Parathyroid adenoma (tissue), 2 donors: ENCODE measurements at regions not wholly inside any gene's neighbourhood (a gene's known extent, or its start where the extent isn't known, plus 50 kb on each side); places are given as distances from the start of the nearest gene placed in this dataset.

Experiments used
- H2AFZ ChIP-seq: fragments of 300-600 bp; sonication (generic); one replicate; pipeline ENCODE4 v1.7.0; 2017; ENCODE audit warnings: antibody characterized with exemption, mild to moderate bottlenecking
- H3K27ac ChIP-seq: fragments of 300-600 bp; sonication (generic); one replicate; pipeline ENCODE4 v1.7.0; 2017
- H3K27me3 ChIP-seq: fragments of 300-600 bp; sonication (generic); one replicate; pipeline ENCODE4 v1.7.0; 2017; ENCODE audit warnings: low read length; ENCODE audit not compliant: control insufficient read depth, insufficient read depth
- H3K36me3 ChIP-seq: fragments of 300-600 bp; sonication (generic); one replicate; pipeline ENCODE4 v1.7.0; 2017; ENCODE audit warnings: low read length; ENCODE audit not compliant: control insufficient read depth, insufficient read depth
- H3K4me1 ChIP-seq: fragments of 300-600 bp; sonication (generic); one replicate; pipeline ENCODE4 v1.7.0; 2017; ENCODE audit warnings: control low read depth
- H3K4me2 ChIP-seq: fragments of 300-600 bp; sonication (generic); one replicate; pipeline ENCODE4 v1.7.0; 2017; ENCODE audit warnings: low read length
- H3K4me3 ChIP-seq: fragments of 300-600 bp; sonication (generic); one replicate; pipeline ENCODE4 v1.7.0; 2017; ENCODE audit warnings: low read depth, low read length
- H3K79me2 ChIP-seq: fragments of 300-600 bp; sonication (generic); one replicate; pipeline ENCODE4 v1.7.0; 2017; ENCODE audit warnings: control low read depth
- H3K9ac ChIP-seq: fragments of 300-600 bp; sonication (generic); one replicate; pipeline ENCODE4 v1.7.0; 2017; ENCODE audit warnings: mild to moderate bottlenecking
- H3K9me3 ChIP-seq: fragments of 300-600 bp; sonication (generic); one replicate; pipeline ENCODE4 v1.7.0; 2017; ENCODE audit warnings: low read length; ENCODE audit not compliant: control insufficient read depth
- CTCF ChIP-seq: fragments of 300-600 bp; sonication (generic); IDR thresholded peaks from one replicate; pipeline ENCODE4 v1.7.0; 2017; ENCODE audit warnings: antibody characterized with exemption, mild to moderate bottlenecking
- donor health status: primary hyperparathyroidism.

GRCh38 chr2:176669398-176670174, 400.3 kb downstream of the MTX2 start:
- no peak overlapping the region for H2AFZ ChIP-seq
- no peak overlapping the region for H3K27ac ChIP-seq
- H3K27me3 ChIP-seq = no peaks in the 10 kb centered on the region
- H3K9me3 ChIP-seq = no peaks in the 10 kb centered on the region
- H3K4me3 ChIP-seq = no peak overlapping the region
- no peak overlapping the region for H3K4me2 ChIP-seq
- H3K79me2 ChIP-seq = no peaks in the 10 kb centered on the region
- H3K4me1 ChIP-seq = no peaks in the 10 kb centered on the region
- H3K36me3 ChIP-seq = no peaks in the 10 kb centered on the region
- H3K9ac ChIP-seq = no peak overlapping the region
- no peak for TF ChIP-seq CTCF

- no peaks in the 10 kb centered on the region for H3K9me3 ChIP-seq
- H2AFZ ChIP-seq = no peak overlapping the region
- H3K36me3 ChIP-seq = no peaks in the 10 kb centered on the region
- no peaks in the 10 kb centered on the region for H3K4me1 ChIP-seq
- TF ChIP-seq CTCF = no peak
- H3K79me2 ChIP-seq = no peaks in the 10 kb centered on the region
- H3K4me3 ChIP-seq = no peak overlapping the region
- no peaks in the 10 kb centered on the region for H3K27me3 ChIP-seq
- no peak overlapping the region for H3K9ac ChIP-seq
- H3K27ac ChIP-seq = no peak overlapping the region
- no peak overlapping the region for H3K4me2 ChIP-seq
These were observed 406.2 kb downstream of the MTX2 start for GRCh38 chr2:176675271-176675949.

DNA sequence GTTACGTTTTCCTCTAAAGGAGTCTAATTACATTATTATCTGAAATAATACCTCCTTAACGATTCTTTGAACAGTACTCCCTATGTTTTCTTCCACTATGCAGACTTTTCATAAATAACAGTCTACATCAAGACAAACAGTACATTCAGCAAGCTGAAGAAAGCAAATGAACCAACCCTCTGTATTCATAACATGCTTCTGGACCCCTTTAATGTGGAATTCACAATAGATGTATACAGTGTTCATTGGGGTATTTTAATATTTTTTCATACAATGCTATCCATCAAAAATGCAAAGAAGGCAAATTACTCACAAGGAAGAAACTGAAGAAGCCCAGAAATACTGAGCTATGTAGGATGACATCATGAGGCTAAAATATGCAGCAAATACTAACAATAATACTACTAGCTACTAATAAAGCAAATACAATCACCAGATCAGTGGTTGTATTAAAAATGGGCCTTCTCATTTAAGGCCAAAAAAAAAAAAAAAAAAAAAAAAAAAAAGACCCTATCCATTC, 408.6 kb downstream of the MTX2 start:
- H3K9me3 ChIP-seq = no peaks in the 10 kb centered on the region
- H3K36me3 ChIP-seq = no peaks in the 10 kb centered on the region
- H3K9ac ChIP-seq = no peak overlapping the region
- no peak overlapping the region for H3K27ac ChIP-seq
- TF ChIP-seq CTCF = no peak
- no peaks in the 10 kb centered on the region for H3K79me2 ChIP-seq
- no peaks in the 10 kb centered on the region for H3K4me1 ChIP-seq
- H3K4me2 ChIP-seq = no peak overlapping the region
- no peak overlapping the region for H3K4me3 ChIP-seq
- no peak overlapping the region for H2AFZ ChIP-seq
- no peaks in the 10 kb centered on the region for H3K27me3 ChIP-seq

- no peak overlapping the region for H3K4me3 ChIP-seq
- no peaks in the 10 kb centered on the region for H3K27me3 ChIP-seq
- H3K4me2 ChIP-seq = no peak overlapping the region
- H3K9ac ChIP-seq = no peak overlapping the region
- H3K79me2 ChIP-seq = no peaks in the 10 kb centered on the region
- no peaks in the 10 kb centered on the region for H3K9me3 ChIP-seq
- no peak overlapping the region for H3K27ac ChIP-seq
- TF ChIP-seq CTCF = no peak
- H3K36me3 ChIP-seq = no peaks in the 10 kb centered on the region
- H2AFZ ChIP-seq = no peak overlapping the region
- no peaks in the 10 kb centered on the region for H3K4me1 ChIP-seq
These were observed 409.3 kb downstream of the MTX2 start for GRCh38 chr2:176678571-176678970.
